ENCODE measurements at regions not wholly inside any gene's neighbourhood (a gene's known extent, or its start where the extent isn't known, plus 50 kb on each side); places are given as distances from the start of the nearest gene placed in this dataset.

- H4K5ac ChIP-seq (ENCODE audit: insufficient read length, low read depth, low read length), result no peak overlapping the region
- H2BK12ac ChIP-seq (ENCODE audit: insufficient read length, low read depth, low read length), result no peak overlapping the region
- no peak overlapping the region for H3T11ph ChIP-seq (ENCODE audit: low read length)
- no peaks in the 10 kb centered on the region for H3K9me3 ChIP-seq (ENCODE audit: control insufficient read depth, low read depth, low read length)
- no peaks in the 10 kb centered on the region for H3K79me2 ChIP-seq (ENCODE audit: insufficient read depth, low read length)
- no peak for DNase-seq
- no peak overlapping the region for H3K9ac ChIP-seq (ENCODE audit: extremely low read depth, insufficient read length, low read length)
- H3K56ac ChIP-seq (ENCODE audit: insufficient read length, low read depth, low read length), result no peak overlapping the region
- H3K4me1 ChIP-seq (ENCODE audit: insufficient read depth, low read length), result no peaks in the 10 kb centered on the region
- no peak overlapping the region for H3K18ac ChIP-seq (ENCODE audit: insufficient read length, low read depth, low read length)
- H3K4me2 ChIP-seq (ENCODE audit: insufficient read depth, insufficient read length, low read length), result no peak overlapping the region
- Mint-ChIP-seq H3K27ac (no peak overlapping the region), H3K9me3 (no peaks in the 10 kb centered on the region; a peak in 1 of 5 replicates), H3K36me3 (ENCODE audit: insufficient read depth in 1 of 3, low read depth in 3 of 3) (peaks cover 0 to 9% (median 0%) of the 10 kb centered on the region in 3 experiments; a peak in 2 of 7 replicates), H3K4me3 (no peak overlapping the region), H3K27me3 (ENCODE audit: low read depth) (no peaks in the 10 kb centered on the region; the same call in 1 of the 2 replicates), H3K4me1 (peaks cover 2% of the 10 kb centered on the region in 2 experiments; a peak in 3 of 4 replicates)
- no peak overlapping the region for H2BK5ac ChIP-seq (ENCODE audit: insufficient read length, low read length)
- no peak overlapping the region for H3K27ac ChIP-seq (ENCODE audit: insufficient read length, low read depth, low read length)
- no peak overlapping the region for H2AFZ ChIP-seq (ENCODE audit: low read length)
- H2BK120ac ChIP-seq (ENCODE audit: low read depth, low read length, poor library complexity, severe bottlenecking), result no peak overlapping the region
- no peaks in the 10 kb centered on the region for H3K79me1 ChIP-seq (ENCODE audit: insufficient read depth, low read depth, low read length, poor library complexity, severe bottlenecking)
- no peaks in the 10 kb centered on the region for H4K20me1 ChIP-seq (ENCODE audit: control insufficient read depth, insufficient read depth, insufficient read length)
- TF ChIP-seq CTCF (conservative IDR thresholded peaks at IDR 0.05), result no peak
- H3K4ac ChIP-seq (ENCODE audit: low read depth, low read length), result no peak overlapping the region
- no peaks in the 10 kb centered on the region for H3K23me2 ChIP-seq (ENCODE audit: insufficient read length, low read depth, low read length, poor library complexity, severe bottlenecking)
- no peak overlapping the region for H2BK15ac ChIP-seq (ENCODE audit: low read depth, low read length)
- no peak overlapping the region for H4K8ac ChIP-seq (replicated peaks; ENCODE audit: insufficient read length, low read depth, low read length)
- H3K27me3 ChIP-seq (ENCODE audit: insufficient read depth, low read length), result no peaks in the 10 kb centered on the region
- no peak overlapping the region for H3K23ac ChIP-seq (ENCODE audit: insufficient read length, low read depth, low read length)
- H2AK5ac ChIP-seq (ENCODE audit: insufficient read length, low read length), result no peak overlapping the region
- no CpG with 5 or more reads among the region's 3 CpGs for WGBS (ENCODE audit: extremely low coverage, insufficient read length, low lambda C conversion rate)
- no peak overlapping the region for H3K14ac ChIP-seq (ENCODE audit: insufficient read depth, low read length)
- no peak overlapping the region for H2BK20ac ChIP-seq (ENCODE audit: low read depth, low read length, poor library complexity, severe bottlenecking)
- no peak overlapping the region for H4K91ac ChIP-seq (ENCODE audit: insufficient read length, low read depth, low read length)
Measured at GRCh38 chr6:23505026-23505425, 621.0 kb upstream of the NRSN1 start.
